NCI-H526 treated with DMSO at 0.1 percent for 48 hours (cell line): ENCODE measurements at regions not wholly inside any gene's neighbourhood (a gene's known extent, or its start where the extent isn't known, plus 50 kb on each side); places are given as distances from the start of the nearest gene placed in this dataset.

Source experiments
- DNase-seq: peaks from one replicate; lab custom pipeline; 2025; lab: John Stamatoyannopoulos, UW

DNA sequence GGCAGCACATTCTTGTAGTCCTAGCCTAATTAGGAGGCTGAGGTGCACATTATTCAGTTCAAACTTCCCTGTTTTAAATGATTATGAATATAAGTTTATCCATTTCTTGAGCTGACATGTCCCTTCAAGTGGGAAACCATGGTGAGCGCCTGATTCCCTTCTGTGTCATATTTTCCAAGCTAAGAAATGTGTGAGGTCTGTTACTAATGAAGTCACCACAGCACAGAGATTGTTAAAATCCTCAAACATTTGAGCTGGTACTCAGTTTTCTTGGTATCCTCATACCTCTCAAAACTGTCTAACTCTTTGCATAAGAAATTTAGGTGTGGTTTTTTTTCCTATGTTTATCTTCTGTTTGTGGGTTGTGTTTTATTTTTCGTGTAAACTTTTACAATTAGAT, 926.8 kb downstream of the GATA3 start:
- no peak for DNase-seq

DNA sequence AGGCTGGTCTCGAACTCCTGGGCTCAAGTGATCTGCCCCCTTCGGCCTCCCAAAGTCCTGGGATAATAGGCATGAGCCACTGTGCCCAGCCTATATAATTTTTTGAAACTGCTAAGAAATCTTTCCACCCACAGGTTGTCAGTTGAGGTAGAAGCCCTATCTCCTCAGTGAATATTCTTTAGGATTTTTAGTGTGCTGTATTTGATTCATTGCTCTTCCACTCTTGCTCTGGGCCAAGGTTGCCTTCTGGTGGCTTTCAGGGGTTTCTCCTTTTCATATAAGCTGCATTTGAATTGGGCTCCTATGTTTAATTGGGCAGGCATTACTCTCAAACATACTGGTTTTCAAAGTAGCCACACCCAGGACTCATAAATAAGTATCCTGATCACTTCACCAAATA, 931.2 kb downstream of the GATA3 start:
- no peak for DNase-seq

DNA sequence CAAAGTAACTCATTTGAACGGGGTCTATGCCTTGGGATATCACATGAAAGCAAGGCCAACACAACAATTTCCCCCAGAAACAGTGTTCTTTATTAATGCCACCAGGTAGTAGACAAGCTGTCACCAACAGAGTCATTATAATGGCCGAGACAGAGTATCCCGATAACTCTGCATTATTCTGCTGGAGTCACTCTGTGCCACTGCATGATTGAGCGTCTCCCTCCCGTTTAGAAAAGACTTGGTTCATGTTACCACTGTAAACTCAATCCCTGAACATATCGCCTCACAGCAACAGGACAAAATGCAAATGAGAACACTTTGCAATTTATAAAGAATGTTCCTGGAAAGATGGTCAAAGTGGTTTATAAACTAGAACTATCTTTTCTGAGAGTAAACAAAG, 932.5 kb downstream of the GATA3 start:
- no peak for DNase-seq

DNA sequence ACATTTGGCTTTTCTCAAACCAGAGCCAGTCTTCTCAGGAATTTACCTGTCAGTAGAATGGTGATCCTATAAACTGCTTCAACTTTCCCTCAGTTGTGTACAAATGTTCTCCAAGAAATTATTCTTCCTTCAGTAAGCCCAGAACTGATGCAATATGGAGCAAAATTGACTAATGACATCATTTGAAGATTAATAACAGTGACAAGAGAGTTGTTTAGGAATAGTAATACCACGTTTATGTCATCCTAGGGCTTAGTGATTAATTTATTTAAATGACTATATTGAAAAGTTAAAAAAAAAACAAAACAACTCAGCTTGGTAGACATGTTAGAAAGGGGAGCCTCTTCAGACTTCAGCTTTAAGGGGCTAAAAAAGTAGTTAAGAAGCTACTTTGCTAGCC, 933.2 kb downstream of the GATA3 start:
- DNase-seq: no peak

DNA sequence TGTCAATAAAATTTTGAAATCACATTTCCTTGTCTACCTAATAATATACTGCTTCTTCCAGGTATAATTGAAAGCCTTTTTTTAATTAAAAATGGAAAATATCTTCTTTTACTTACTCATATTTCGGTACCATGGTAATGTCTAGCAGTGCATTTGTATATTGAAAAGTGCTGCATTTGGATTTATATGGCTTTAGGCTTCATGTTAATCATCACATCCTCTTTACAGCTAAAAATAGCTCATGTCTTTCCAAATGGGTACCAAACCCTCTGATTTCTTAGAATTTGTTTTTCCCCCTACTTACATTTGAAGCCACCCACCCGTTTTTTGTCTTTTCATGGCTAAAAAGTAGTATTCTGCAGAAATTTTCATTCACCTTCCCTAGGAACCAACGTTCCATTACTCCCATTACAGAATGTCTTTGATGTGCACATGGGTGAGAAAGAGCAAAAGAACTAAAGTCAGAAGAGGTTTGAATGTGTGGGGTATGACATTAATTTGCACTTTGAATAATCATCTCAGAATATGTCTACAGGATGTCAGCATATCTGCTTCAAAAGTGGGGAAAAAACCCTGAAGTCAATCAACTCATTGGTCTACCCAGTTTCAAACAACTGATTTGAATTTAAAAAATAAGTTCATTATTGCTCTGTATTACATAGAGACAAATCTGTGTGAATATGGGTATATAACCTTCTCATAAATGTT, 935.9 kb downstream of the GATA3 start:
- no peak for DNase-seq

DNA sequence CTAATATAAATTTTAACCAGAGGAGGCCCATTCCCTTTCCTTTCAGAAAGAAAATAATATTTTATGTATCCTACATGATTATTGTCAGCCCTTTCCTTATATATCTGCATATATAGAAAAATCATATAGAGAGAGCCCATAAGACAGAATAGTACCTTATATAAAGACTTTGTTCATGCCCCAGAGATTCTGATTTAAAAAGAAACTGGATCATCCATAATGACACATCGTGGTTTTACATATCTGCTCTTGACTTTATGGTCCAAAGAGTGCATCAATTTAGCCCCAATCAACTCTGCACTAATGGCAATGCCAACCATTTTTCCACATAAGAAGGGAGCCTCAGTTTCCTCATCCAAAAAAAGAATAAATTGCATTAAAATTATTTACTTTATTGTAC, 937.5 kb downstream of the GATA3 start:
- no peak for DNase-seq

DNA sequence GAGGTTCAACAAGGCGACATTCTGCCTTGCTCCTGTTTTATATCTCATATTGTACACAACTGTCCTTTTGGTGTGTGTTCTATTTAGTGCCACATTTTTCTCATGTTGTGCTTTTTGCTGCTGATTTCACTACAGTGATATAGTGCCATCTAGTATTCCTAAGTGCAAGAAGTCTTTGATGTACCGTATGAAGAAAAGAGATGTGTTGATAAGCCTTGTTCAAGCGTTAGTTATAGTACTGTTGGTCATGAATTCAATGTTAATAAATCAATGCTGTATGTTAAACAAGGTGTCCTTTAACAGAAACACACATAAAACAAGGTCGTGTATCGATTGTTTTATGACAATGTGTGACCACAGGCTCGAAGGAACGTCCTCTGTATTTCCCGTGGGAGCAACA, 939.4 kb downstream of the GATA3 start:
- no peak for DNase-seq

DNA sequence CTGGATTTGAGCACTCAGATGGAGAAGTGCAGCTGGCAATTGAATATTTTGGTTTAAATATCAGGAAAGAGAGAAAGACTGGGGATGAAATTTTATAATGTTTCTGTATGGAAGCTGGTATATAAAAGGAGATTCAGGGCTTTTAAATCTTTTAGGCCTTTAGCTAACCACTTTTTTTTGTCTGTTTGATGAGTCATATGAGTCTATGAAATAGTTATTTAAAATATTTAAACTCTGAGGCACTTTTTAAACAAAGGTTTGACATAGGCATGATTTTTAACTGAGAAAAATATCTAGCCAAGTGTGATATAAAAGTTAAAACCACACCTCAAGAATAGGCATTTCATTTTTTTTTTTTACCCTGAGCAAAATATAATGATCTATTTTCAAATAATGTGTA, 944.3 kb downstream of the GATA3 start:
- DNase-seq: no peak

DNA sequence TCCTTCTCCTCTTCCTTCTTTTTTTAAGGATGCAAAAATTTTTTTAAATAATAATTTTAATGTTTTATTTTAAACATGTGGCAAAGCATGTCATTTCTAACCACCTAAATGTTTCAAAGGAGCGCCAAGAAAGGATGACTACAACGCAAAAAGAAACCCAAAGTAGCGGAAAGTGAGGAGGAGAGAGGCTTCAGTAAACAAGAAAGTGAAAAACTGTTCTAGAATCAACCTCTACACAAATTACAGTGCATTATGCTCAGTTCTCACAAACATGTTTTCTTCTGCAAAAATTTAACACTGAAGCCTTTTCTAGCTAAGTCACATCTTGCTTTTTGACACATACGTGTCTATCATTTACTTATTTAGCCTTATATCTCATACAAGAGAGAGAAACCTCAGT, 948.6 kb downstream of the GATA3 start:
- no peak for DNase-seq

DNA sequence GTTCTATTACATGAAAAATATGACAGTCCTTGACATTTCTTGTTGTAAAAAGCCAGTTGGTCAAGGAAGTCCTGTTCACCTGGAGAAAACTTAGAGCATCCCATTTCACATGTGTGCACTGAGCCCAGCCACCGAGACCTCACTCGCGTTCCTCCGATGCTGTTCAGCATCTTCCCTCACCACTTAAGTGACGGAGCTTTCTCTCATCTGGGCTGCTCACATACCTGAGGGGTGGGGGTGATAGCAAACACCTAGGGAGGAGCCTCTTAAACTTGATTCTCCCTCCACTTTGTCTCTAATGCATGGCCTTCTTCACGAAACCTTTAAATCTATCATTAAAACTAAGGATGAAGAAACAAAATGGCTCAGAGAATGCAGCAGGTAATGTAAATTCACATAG, 950.2 kb downstream of the GATA3 start:
- no peak for DNase-seq

DNA sequence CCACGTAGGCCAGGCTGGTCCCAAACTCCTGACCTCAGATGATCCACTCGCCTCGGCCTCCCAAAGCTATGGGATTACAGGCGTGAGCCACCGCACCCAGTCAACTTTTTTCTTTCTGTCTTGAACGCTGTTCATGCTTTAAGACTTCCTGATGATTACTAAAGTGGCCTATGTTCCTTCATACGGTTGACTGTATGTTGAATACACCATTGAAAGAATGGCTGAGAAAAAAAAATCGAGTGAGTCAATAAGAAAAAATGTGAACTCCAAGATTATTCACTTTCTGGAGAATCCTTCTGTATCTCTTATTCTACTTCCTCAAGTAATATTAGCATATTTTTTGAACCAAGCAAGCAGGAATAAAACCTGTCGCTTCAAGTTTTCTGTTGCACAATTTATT, 955.0 kb downstream of the GATA3 start:
- DNase-seq: no peak

DNA sequence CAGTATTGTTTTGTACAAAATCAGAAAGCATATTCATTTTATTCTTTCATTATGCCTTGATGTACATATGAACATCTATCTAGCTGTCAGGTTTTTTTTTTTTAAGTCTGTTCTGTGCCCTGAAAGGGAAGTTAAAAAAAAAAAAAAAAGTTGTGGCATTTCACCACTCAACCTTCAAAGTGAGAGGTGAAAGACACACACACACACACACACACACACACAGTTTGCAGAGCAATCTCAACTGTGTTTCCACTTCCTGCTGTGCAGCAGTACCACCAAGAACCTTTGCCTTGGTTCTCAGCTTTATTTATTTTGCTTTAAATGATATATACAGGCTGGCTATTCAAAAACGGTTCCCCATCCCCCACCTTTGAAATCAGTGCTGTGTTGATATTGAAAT, 955.6 kb downstream of the GATA3 start:
- no peak for DNase-seq

DNA sequence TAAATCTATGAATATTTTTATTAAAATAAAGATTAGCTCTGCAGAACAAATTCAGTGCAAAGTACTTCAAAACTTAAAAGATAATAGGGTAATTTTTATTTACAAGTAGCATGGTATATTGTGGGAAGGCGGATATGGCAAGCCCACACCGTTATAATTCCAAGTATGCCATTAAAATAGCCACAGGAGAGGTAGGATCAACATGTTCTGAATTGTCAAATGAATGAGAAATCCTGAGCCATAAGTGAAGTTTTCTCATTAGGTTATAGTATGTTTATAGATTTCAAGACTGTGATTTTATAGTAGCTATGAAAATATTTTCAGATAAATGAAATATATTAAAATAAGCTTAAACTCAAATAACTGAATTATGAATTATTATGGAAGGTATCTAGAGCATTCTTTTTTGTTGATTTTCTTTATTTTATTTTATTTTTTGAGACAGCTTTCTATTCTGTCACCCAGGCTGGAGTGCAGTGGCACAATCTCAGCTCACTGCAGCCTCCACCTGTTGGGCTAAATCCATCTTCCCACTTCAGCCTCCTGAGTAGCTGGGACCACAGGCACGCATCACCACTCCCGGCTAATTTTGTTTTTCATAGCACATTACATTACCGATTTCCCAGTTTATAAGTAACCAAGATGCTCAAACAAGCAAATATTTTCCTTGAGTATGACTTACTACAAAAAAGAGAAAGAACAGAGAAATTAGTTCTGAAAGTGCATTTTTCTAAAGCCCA, 956.6 kb downstream of the GATA3 start:
- DNase-seq: no peak

DNA sequence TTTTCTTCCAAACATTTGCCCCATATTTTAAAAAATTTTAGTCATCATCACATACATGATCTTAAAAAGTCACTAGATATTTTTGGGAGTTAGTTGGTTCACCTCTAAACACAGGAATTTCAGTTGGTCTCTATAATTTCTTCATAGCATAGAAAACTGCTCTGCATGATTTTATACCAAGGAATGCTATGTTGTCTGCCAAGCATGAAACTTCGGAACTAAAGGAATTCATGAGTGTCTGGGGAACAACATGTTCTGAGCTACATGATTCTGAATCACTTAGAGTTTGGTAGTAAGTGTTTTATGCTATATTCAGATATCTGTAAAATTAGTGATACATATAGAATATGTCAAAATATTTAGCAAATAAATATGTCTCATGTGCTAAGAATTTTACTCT, 957.8 kb downstream of the GATA3 start:
- no peak for DNase-seq

DNA sequence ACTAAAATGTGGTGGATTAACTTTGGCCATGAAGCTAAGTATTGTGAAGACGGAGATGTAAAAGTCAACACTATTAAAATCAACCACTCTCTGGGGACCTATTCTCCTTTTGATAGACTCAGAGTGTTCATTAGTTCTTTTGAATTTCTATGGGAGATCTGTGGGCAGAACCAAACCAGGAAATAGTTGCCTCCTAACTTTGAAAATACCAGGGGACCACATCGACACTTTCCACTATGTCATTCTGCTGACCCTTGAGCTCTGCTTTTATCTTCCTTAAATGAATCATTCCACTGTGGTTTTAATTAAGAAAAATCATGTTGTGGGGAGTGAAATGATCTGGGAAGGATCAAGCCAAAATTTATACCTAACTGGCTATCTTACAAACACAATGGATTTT, 960.5 kb downstream of the GATA3 start:
- no peak for DNase-seq

DNA sequence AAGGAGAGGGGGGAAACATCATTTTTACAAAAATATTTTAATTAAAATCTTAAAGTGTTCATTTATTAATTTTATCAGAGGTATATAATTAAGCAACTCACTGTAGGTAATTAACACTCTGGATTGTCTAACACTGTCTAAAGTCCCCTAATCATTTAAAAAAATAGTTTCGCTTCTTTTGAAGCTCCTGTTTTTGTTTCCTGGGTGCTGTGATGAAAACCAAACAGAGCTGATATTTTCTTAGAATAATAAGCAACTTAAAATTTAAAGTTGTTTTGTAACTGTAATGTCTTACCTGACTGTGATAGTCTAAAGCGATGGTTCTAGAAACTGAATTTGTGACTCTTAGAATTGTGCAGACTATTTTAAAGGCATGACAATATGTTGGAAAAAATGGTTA, 961.0 kb downstream of the GATA3 start:
- no peak for DNase-seq

DNA sequence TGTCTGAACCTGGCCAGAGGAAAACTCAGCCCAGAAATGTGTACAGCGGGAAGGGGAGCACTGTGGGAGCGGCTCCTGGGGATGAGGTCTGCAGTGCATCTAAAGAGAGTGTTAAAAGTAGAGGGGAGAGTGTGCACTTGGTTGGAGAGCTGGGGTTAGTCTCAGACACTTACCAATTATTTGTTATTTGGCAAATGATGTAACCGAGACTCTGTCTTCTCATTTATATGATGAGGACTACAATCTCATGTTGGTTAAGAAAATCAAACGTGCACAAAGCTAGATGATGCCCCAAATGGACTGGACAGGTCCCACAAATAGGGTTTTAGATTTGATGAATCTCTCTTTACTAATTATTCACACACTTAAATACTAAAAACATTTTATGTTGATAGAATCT, 962.4 kb downstream of the GATA3 start:
- no peak for DNase-seq

DNA sequence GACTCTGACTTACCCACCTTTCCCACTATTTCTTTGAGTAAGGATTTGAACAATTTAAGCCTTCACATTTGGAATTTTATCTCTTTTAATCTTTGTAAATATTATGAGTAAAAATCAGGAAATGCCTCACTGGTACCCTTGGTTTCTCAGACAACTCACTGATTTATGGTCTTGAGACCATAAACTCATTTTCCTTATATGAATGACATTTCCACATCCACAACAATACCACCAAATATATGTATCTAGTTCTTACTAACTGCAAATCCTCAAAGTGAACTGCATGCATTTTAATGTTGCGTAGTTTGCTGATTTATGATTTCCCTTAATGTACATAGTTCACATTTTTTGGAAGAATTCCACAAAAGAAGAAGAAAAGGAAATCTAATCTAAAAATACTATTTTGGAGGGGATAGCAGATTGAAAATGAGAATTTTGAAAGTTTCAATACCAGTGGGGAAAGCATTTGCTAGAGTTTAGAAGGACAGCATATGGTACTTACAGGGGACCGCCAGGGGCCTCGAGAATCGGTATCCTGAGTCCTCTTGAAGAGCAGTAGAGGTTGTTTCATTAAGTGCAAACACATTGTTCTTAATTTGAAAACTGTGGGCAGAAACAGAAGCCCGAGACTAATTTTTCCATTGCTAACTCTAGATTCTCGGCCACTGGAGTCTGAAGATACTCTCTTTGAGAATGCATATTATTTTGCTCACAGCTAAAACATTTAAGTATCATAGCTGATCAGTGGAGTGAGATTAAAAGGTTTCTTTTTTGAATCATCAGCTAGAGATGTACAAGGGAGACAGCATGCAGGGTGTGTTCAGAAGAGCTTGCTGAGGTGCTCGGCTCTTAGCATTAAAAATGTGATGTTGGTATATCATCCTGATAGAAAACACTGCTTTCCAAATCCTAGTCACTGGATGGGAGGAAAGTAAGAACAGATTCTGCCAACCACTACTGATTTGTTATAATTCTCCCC, 964.0 kb downstream of the GATA3 start:
- DNase-seq: no peak

DNA sequence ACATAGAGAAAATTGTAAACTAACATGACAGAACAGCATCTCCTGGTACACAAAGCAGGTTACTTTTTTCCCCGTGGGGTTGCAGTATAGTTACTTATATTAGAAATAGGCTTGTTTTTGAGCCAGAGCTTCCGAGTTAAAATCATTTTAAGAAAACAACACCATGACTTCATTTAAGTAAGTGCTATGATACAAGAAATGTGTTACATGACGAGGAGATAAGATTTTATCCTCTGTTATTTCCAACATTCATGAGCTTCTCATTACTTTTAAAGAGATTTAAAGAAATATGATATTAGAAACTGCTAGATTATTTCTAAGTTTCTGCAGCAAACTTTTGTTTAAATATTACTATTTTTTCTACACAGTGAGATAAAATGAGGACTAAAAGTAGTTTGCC, 968.7 kb downstream of the GATA3 start:
- DNase-seq: no peak

DNA sequence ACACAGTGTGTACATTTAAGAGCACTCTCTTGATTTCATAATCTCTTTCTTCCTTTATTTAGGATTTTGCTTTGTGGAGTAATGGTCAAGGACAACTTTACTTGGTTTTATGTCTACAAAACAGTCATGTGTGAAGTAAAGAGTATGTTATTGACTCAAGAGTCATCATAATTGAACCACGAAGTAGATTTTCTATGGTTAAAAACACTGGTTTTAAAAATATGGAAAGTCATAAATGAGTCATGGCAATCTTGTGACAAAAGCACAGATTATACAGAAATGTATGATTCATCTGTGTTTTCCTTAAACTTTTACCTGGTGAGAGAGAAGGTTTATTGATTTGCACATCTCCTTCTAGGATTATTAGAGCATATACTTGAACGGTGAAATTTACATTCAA, 969.7 kb downstream of the GATA3 start:
- no peak for DNase-seq

DNA sequence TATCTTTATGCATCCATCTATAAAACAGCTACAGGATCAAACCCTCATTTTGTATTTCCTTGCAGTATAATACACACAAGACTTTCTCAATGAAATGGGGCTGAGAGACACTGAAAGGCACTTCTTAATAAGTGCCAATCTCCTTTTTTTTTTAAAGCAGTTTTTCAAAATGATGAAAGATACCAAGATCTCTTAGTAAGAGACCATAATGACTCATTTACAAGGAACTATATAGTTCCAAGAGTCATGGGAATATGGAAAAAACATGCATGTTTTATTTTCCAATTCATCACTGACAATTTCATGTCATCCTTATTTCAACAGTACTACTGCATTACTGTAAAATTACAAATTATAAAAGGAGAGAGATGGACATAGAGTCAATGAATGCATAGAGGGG, 973.7 kb downstream of the GATA3 start:
- no peak for DNase-seq

DNA sequence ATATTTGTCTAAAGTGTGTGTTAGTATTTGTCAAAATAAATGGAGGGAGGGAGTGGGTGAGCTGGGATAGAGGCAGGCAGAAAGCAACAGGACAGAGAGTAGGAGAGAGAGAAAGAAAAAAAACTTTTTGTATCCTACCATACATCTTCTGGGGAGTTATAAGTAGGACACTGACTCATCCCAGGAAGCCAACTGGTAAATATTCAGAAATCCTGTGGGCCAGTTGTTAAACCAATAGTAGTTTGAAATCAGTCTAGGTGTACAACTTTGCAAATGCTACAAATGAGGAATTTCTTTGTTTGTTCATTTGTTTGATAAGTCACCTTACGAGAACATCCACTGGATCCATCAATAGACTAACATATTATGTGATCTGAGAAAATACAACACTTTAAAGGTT, 980.9 kb downstream of the GATA3 start:
- DNase-seq: no peak

DNA sequence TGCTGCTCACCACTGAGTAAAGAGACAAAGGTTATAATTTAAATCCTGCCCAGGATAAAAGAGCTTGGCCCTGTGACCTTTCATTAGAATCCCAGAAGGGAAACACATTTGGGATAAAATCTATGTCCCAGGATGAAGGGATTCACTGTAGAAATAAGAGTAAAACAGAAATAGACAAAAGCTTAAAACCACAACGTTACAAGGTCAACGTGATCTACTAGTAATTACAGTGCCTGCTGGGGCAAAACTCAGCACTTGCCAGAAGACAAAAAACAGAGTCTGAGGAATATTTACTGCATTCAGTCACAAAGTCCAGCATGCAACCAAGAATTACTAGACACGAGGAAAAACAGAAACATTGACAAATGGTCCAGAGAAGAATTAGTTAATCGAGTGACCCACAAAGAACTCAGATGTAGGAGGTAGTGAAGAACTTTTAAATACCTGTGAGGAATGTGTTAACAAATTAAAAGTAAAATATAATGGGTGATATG, 982.3 kb downstream of the GATA3 start:
- no peak for DNase-seq
